ENCODE measurements at regions not wholly inside any gene's neighbourhood (a gene's known extent, or its start where the extent isn't known, plus 50 kb on each side); places are given as distances from the start of the nearest gene placed in this dataset.
"Not testable (repeated sequence)": the region's sequence is repeated elsewhere in the genome, so short reads cannot be mapped to it uniquely, and the experiment has no call there.

GRCh38 chr6:25137916-25138232, 141.3 kb upstream of the CARMIL1 start:
- Mint-ChIP-seq H3K4me3 (peak overlapping the region; percentile 84 to 86), H3K27ac (peak overlapping the region; percentile 81), H3K4me1 (peaks cover 20 to 32% of the 10 kb centered on the region in 2 donors), H3K9me3 (peaks cover 2 to 5% of the 10 kb centered on the region in 2 donors), H3K27me3 (no peaks in the 10 kb centered on the region), H3K36me3 (peaks cover 14 to 30% of the 10 kb centered on the region in 2 donors)
- no peak for DNase-seq
- no peak for ATAC-seq (replicated peaks)

- peaks cover 10 to 25% of the 10 kb centered on the region in 2 donors for H3K36me3 Mint-ChIP-seq
- peak overlapping the region; percentile 81 for H3K27ac Mint-ChIP-seq
- H3K9me3 Mint-ChIP-seq, result no peaks in the 10 kb centered on the region
- H3K4me3 Mint-ChIP-seq, result peak overlapping the region; percentile 84 to 86
- H3K4me1 Mint-ChIP-seq, result peaks cover 20 to 29% of the 10 kb centered on the region in 2 donors
- ATAC-seq (replicated peaks) (peak; percentile 96), DNase-seq (peak; percentile 67)
- H3K27me3 Mint-ChIP-seq, result no peaks in the 10 kb centered on the region
Measured at GRCh38 chr6:25138233-25138933, 140.8 kb upstream of the CARMIL1 start.

GRCh38 chr6:25138934-25139415, 140.2 kb upstream of the CARMIL1 start:
- ATAC-seq (replicated peaks), result no peak
- H3K9me3 Mint-ChIP-seq, result no peaks in the 10 kb centered on the region
- H3K4me3 Mint-ChIP-seq, result peak overlapping the region; percentile 84 to 86
- peaks cover 20 to 29% of the 10 kb centered on the region in 2 donors for H3K4me1 Mint-ChIP-seq
- peaks cover 9 to 19% of the 10 kb centered on the region in 2 donors for H3K36me3 Mint-ChIP-seq
- no peak for DNase-seq
- H3K27me3 Mint-ChIP-seq, result no peaks in the 10 kb centered on the region
- peak overlapping the region; percentile 81 for H3K27ac Mint-ChIP-seq

- ATAC-seq (replicated peaks); H3K27ac Mint-ChIP-seq; H3K27me3 Mint-ChIP-seq; DNase-seq; H3K9me3 Mint-ChIP-seq: not testable (repeated sequence)
- peaks cover 6 to 15% of the 10 kb centered on the region in 2 donors for H3K36me3 Mint-ChIP-seq
- H3K4me3 Mint-ChIP-seq, result peak overlapping the region in 1 of 2 donors; percentile 62
- peaks cover 20 to 29% of the 10 kb centered on the region in 2 donors for H3K4me1 Mint-ChIP-seq
Measured at GRCh38 chr6:25139608-25140007, 139.6 kb upstream of the CARMIL1 start.

- H3K27ac Mint-ChIP-seq, result no peak overlapping the region
- DNase-seq, result no peak
- no peak overlapping the region for H3K4me3 Mint-ChIP-seq
- H3K9me3 Mint-ChIP-seq, result no peaks in the 10 kb centered on the region
- ATAC-seq (replicated peaks), result no peak
- no peaks in the 10 kb centered on the region for H3K36me3 Mint-ChIP-seq
- H3K27me3 Mint-ChIP-seq, result no peaks in the 10 kb centered on the region
- peaks cover 15 to 26% of the 10 kb centered on the region in 2 donors for H3K4me1 Mint-ChIP-seq
Measured at GRCh38 chr6:25142506-25142905, 136.7 kb upstream of the CARMIL1 start.

- peaks cover 0 to 4% of the 10 kb centered on the region in 2 donors for H3K9me3 Mint-ChIP-seq
- no peaks in the 10 kb centered on the region for H3K27me3 Mint-ChIP-seq
- H3K4me3 Mint-ChIP-seq, result no peak overlapping the region
- H3K36me3 Mint-ChIP-seq, result peaks cover 2 to 4% of the 10 kb centered on the region in 2 donors
- no peak for DNase-seq
- no peak for ATAC-seq (replicated peaks)
- peaks cover 11 to 25% of the 10 kb centered on the region in 2 donors for H3K4me1 Mint-ChIP-seq
- no peak overlapping the region for H3K27ac Mint-ChIP-seq
Measured at GRCh38 chr6:25144919-25145318, 134.3 kb upstream of the CARMIL1 start.

GRCh38 chr6:25147223-25147622, 132.0 kb upstream of the CARMIL1 start:
- peak; percentile 99 for ATAC-seq (replicated peaks)
- peaks cover 11 to 25% of the 10 kb centered on the region in 2 donors for H3K4me1 Mint-ChIP-seq
- DNase-seq, result no peak
- H3K27me3 Mint-ChIP-seq, result no peaks in the 10 kb centered on the region
- no peak overlapping the region for H3K27ac Mint-ChIP-seq
- H3K9me3 Mint-ChIP-seq, result peaks cover 0 to 4% of the 10 kb centered on the region in 2 donors
- peak overlapping the region in 1 of 2 donors; percentile 14 for H3K4me3 Mint-ChIP-seq
- peaks cover 2 to 4% of the 10 kb centered on the region in 2 donors for H3K36me3 Mint-ChIP-seq

- peaks cover 14 to 28% of the 10 kb centered on the region in 2 donors for H3K4me1 Mint-ChIP-seq
- no peak overlapping the region for H3K27ac Mint-ChIP-seq
- H3K36me3 Mint-ChIP-seq, result peaks cover 4 to 7% of the 10 kb centered on the region in 2 donors
- peaks cover 3 to 4% of the 10 kb centered on the region in 2 donors for H3K9me3 Mint-ChIP-seq
- H3K4me3 Mint-ChIP-seq, result no peak overlapping the region
- H3K27me3 Mint-ChIP-seq, result no peaks in the 10 kb centered on the region
- DNase-seq (no peak), ATAC-seq (replicated peaks) (no peak)
Measured at GRCh38 chr6:25150031-25150430, 129.1 kb upstream of the CARMIL1 start.

- peaks cover 4 to 7% of the 10 kb centered on the region in 2 donors for H3K36me3 Mint-ChIP-seq
- H3K27me3 Mint-ChIP-seq, result no peaks in the 10 kb centered on the region
- peaks cover 18 to 29% of the 10 kb centered on the region in 2 donors for H3K4me1 Mint-ChIP-seq
- DNase-seq (no peak), ATAC-seq (replicated peaks) (no peak)
- H3K27ac Mint-ChIP-seq, result no peak overlapping the region
- no peak overlapping the region for H3K4me3 Mint-ChIP-seq
- peaks cover 3 to 4% of the 10 kb centered on the region in 2 donors for H3K9me3 Mint-ChIP-seq
Measured at GRCh38 chr6:25150863-25151262, 128.3 kb upstream of the CARMIL1 start.

GRCh38 chr6:25153079-25153478, 126.1 kb upstream of the CARMIL1 start:
- no peaks in the 10 kb centered on the region for H3K27me3 Mint-ChIP-seq
- no peak overlapping the region for H3K27ac Mint-ChIP-seq
- peaks cover 2 to 3% of the 10 kb centered on the region in 2 donors for H3K36me3 Mint-ChIP-seq
- ATAC-seq (replicated peaks) (no peak), DNase-seq (no peak)
- H3K4me3 Mint-ChIP-seq, result no peak overlapping the region
- peaks cover 4 to 5% of the 10 kb centered on the region in 2 donors for H3K9me3 Mint-ChIP-seq
- peaks cover 17 to 25% of the 10 kb centered on the region in 2 donors for H3K4me1 Mint-ChIP-seq

GRCh38 chr6:25154034-25154596, 125.1 kb upstream of the CARMIL1 start:
- peak overlapping the region; percentile 56 for H3K27ac Mint-ChIP-seq
- H3K36me3 Mint-ChIP-seq, result peaks cover 2 to 3% of the 10 kb centered on the region in 2 donors
- H3K9me3 Mint-ChIP-seq, result peaks cover 4 to 5% of the 10 kb centered on the region in 2 donors
- no peaks in the 10 kb centered on the region for H3K27me3 Mint-ChIP-seq
- no peak for DNase-seq
- H3K4me1 Mint-ChIP-seq, result peaks cover 17 to 24% of the 10 kb centered on the region in 2 donors
- no peak overlapping the region for H3K4me3 Mint-ChIP-seq
- no peak for ATAC-seq (replicated peaks)

- peaks cover 17 to 24% of the 10 kb centered on the region in 2 donors for H3K4me1 Mint-ChIP-seq
- peak; percentile 85 to 93 for ATAC-seq (replicated peaks)
- H3K27ac Mint-ChIP-seq, result peak overlapping the region; percentile 80
- no peaks in the 10 kb centered on the region for H3K27me3 Mint-ChIP-seq
- H3K9me3 Mint-ChIP-seq, result peaks cover 10 to 12% of the 10 kb centered on the region in 2 donors
- DNase-seq, result no peak
- H3K36me3 Mint-ChIP-seq, result peaks cover 7 to 10% of the 10 kb centered on the region in 2 donors
- H3K4me3 Mint-ChIP-seq, result peak overlapping the region; percentile 37 to 63
Measured at GRCh38 chr6:25155211-25155610, 124.0 kb upstream of the CARMIL1 start.

- H3K4me3 Mint-ChIP-seq, result no peak overlapping the region
Measured at GRCh38 chr6:25156123-25156522, 123.1 kb upstream of the CARMIL1 start.

GRCh38 chr6:25157183-25157582, 122.0 kb upstream of the CARMIL1 start:
- Mint-ChIP-seq H3K27me3 (no peaks in the 10 kb centered on the region), H3K9me3 (peaks cover 10 to 15% of the 10 kb centered on the region in 2 donors), H3K4me1 (peaks cover 17 to 24% of the 10 kb centered on the region in 2 donors), H3K4me3 (no peak overlapping the region), H3K36me3 (peaks cover 7 to 15% of the 10 kb centered on the region in 2 donors), H3K27ac (no peak overlapping the region)
- DNase-seq (no peak), ATAC-seq (replicated peaks) (no peak)

More at GRCh38 chr6:25156123-25156522, 123.1 kb upstream of the CARMIL1 start:
- Mint-ChIP-seq H3K36me3 (peaks cover 7 to 15% of the 10 kb centered on the region in 2 donors), H3K27me3 (no peaks in the 10 kb centered on the region), H3K27ac (no peak overlapping the region), H3K4me1 (peaks cover 17 to 24% of the 10 kb centered on the region in 2 donors), H3K9me3 (peaks cover 10 to 14% of the 10 kb centered on the region in 2 donors)
- no peak for DNase-seq
- ATAC-seq (replicated peaks), result peak; percentile 33 to 63

Measured in stimulated activated naive B cell treated with anti-CD40 and anti-IgM and Interleukin-4, amounts not matched to agents 10 μg/mL and 1 μg/mL and 100 μg/mL, for 72 hours (primary cell).